ENCODE measurements at regions not wholly inside any gene's neighbourhood (a gene's known extent, or its start where the extent isn't known, plus 50 kb on each side); places are given as distances from the start of the nearest gene placed in this dataset.
"Not testable (repeated sequence)": the region's sequence is repeated elsewhere in the genome, so short reads cannot be mapped to it uniquely, and the experiment has no call there.

- H3K79me2 ChIP-seq (ENCODE audit: insufficient read depth, low read length): no peaks in the 10 kb centered on the region
- no peak overlapping the region for H3K4me2 ChIP-seq (ENCODE audit: low read depth, low read length, poor library complexity, severe bottlenecking)
- H2AFZ ChIP-seq (ENCODE audit: low read depth, low read length, severe bottlenecking): no peak overlapping the region
- no peak overlapping the region for H3K27ac ChIP-seq (ENCODE audit: low read depth, low read length)
- H4K20me1 ChIP-seq (ENCODE audit: low read depth, low read length): no peaks in the 10 kb centered on the region
- TF ChIP-seq EZH2phosphoT487 (conservative IDR thresholded peaks at IDR 0.05; ENCODE audit: low read length): no peak
- TF ChIP-seq CTCF (IDR thresholded peaks at IDR 0.05; ENCODE audit: insufficient read depth, low read length, poor library complexity, severe bottlenecking): no peak
- H3K9me2 ChIP-seq (replicated peaks; ENCODE audit: insufficient read depth, low read length): no peaks in the 10 kb centered on the region
- no peak overlapping the region for H3K9ac ChIP-seq (ENCODE audit: low read length)
- no peaks in the 10 kb centered on the region for H3F3A ChIP-seq (ENCODE audit: insufficient read depth)
- no peaks in the 10 kb centered on the region for H3K36me3 ChIP-seq (ENCODE audit: low read length)
- no peak overlapping the region for H3K4me3 ChIP-seq (ENCODE audit: insufficient read depth, low read length, poor library complexity, severe bottlenecking)
- H3K9me3 ChIP-seq (ENCODE audit: insufficient read depth, low read length): no peaks in the 10 kb centered on the region
- no peaks in the 10 kb centered on the region for H3K27me3 ChIP-seq (ENCODE audit: low read length)
Observed at GRCh38 chr14:28307506-28307905, 459.1 kb upstream of the FOXG1 start.

GRCh38 chr14:28308734-28309133 is 457.9 kb upstream of the FOXG1 start:
- H3K36me3 ChIP-seq (ENCODE audit: low read length): no peaks in the 10 kb centered on the region
- no peaks in the 10 kb centered on the region for H3F3A ChIP-seq (ENCODE audit: insufficient read depth)
- no peak overlapping the region for H3K9ac ChIP-seq (ENCODE audit: low read length)
- TF ChIP-seq CTCF (IDR thresholded peaks at IDR 0.05; ENCODE audit: insufficient read depth, low read length, poor library complexity, severe bottlenecking): no peak
- TF ChIP-seq EZH2phosphoT487 (conservative IDR thresholded peaks at IDR 0.05; ENCODE audit: low read length): no peak
- H3K4me3 ChIP-seq (ENCODE audit: insufficient read depth, low read length, poor library complexity, severe bottlenecking): no peak overlapping the region
- H3K9me2 ChIP-seq (replicated peaks; ENCODE audit: insufficient read depth, low read length): no peaks in the 10 kb centered on the region
- H4K20me1 ChIP-seq (ENCODE audit: low read depth, low read length): no peaks in the 10 kb centered on the region
- no peak overlapping the region for H3K4me2 ChIP-seq (ENCODE audit: low read depth, low read length, poor library complexity, severe bottlenecking)
- H3K27ac ChIP-seq (ENCODE audit: low read depth, low read length): no peak overlapping the region
- no peak overlapping the region for H2AFZ ChIP-seq (ENCODE audit: low read depth, low read length, severe bottlenecking)
- no peaks in the 10 kb centered on the region for H3K27me3 ChIP-seq (ENCODE audit: low read length)
- H3K9me3 ChIP-seq (ENCODE audit: insufficient read depth, low read length): no peaks in the 10 kb centered on the region
- H3K79me2 ChIP-seq (ENCODE audit: insufficient read depth, low read length): no peaks in the 10 kb centered on the region

GRCh38 chr14:28317890-28318675 is 448.5 kb upstream of the FOXG1 start:
- not testable (repeated sequence) for H4K20me1 ChIP-seq (ENCODE audit: low read depth, low read length); H3K27ac ChIP-seq (ENCODE audit: low read depth, low read length); H3K9me3 ChIP-seq (ENCODE audit: insufficient read depth, low read length); H3K79me2 ChIP-seq (ENCODE audit: insufficient read depth, low read length); H3F3A ChIP-seq (ENCODE audit: insufficient read depth); H3K36me3 ChIP-seq (ENCODE audit: low read length); H3K27me3 ChIP-seq (ENCODE audit: low read length); H3K4me2 ChIP-seq (ENCODE audit: low read depth, low read length, poor library complexity, severe bottlenecking); H2AFZ ChIP-seq (ENCODE audit: low read depth, low read length, severe bottlenecking); H3K9ac ChIP-seq (ENCODE audit: low read length); H3K4me3 ChIP-seq (ENCODE audit: insufficient read depth, low read length, poor library complexity, severe bottlenecking); H3K9me2 ChIP-seq (replicated peaks; ENCODE audit: insufficient read depth, low read length)

- H3F3A ChIP-seq (ENCODE audit: insufficient read depth): no peaks in the 10 kb centered on the region
- H3K4me3 ChIP-seq (ENCODE audit: insufficient read depth, low read length, poor library complexity, severe bottlenecking): no peak overlapping the region
- no peak overlapping the region for H3K9ac ChIP-seq (ENCODE audit: low read length)
- no peaks in the 10 kb centered on the region for H3K9me3 ChIP-seq (ENCODE audit: insufficient read depth, low read length)
- no peak for TF ChIP-seq CTCF (IDR thresholded peaks at IDR 0.05; ENCODE audit: insufficient read depth, low read length, poor library complexity, severe bottlenecking)
- TF ChIP-seq EZH2phosphoT487 (conservative IDR thresholded peaks at IDR 0.05; ENCODE audit: low read length): no peak
- H2AFZ ChIP-seq (ENCODE audit: low read depth, low read length, severe bottlenecking): no peak overlapping the region
- no peaks in the 10 kb centered on the region for H3K36me3 ChIP-seq (ENCODE audit: low read length)
- no peaks in the 10 kb centered on the region for H4K20me1 ChIP-seq (ENCODE audit: low read depth, low read length)
- H3K9me2 ChIP-seq (replicated peaks; ENCODE audit: insufficient read depth, low read length): no peaks in the 10 kb centered on the region
- no peak overlapping the region for H3K4me2 ChIP-seq (ENCODE audit: low read depth, low read length, poor library complexity, severe bottlenecking)
- no peaks in the 10 kb centered on the region for H3K79me2 ChIP-seq (ENCODE audit: insufficient read depth, low read length)
- no peak overlapping the region for H3K27ac ChIP-seq (ENCODE audit: low read depth, low read length)
- H3K27me3 ChIP-seq (ENCODE audit: low read length): no peaks in the 10 kb centered on the region
Observed at GRCh38 chr14:28321475-28322244, 444.9 kb upstream of the FOXG1 start.

Measured in SU-DHL-6 (cell line).